CD4-positive, alpha-beta T cell treated with Interleukin-1 beta for 1 hour (primary cell): ENCODE measurements at regions not wholly inside any gene's neighbourhood (a gene's known extent, or its start where the extent isn't known, plus 50 kb on each side); places are given as distances from the start of the nearest gene placed in this dataset.
"Not testable (repeated sequence)": the region's sequence is repeated elsewhere in the genome, so short reads cannot be mapped to it uniquely, and the experiment has no call there.

Experiments used
- DNase-seq, 2 donors: peaks; one replicate each; pipeline ENCODE4 v3.0.0-alpha.2; 2020 to 2022

GRCh38 chr6:27532820-27533538, 60.1 kb upstream of the ZNF184 start:
- DNase-seq = no peak

- no peak for DNase-seq
Measured at GRCh38 chr6:27531772-27532459, 59.0 kb upstream of the ZNF184 start.

DNA sequence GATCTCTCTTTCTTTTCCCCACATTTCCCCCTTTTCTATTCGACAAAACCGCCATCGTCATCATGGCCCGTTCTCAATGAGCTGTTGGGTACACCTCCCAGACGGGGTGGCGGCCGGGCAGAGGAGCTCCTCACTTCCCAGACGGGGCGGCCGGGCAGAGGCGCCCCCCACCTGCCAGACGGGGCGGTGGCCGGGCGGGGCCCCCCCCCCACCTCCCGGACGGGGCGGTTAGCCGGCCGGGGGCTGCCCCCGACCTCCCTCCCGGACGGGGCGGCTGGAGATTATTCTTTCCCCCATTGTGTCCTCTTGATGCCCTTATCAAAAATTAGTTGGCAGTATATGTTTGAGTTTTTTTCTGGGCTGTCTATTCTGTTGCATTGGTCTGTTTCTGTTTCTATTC, 56.9 kb upstream of the ZNF184 start:
- not testable (repeated sequence) for DNase-seq

DNA sequence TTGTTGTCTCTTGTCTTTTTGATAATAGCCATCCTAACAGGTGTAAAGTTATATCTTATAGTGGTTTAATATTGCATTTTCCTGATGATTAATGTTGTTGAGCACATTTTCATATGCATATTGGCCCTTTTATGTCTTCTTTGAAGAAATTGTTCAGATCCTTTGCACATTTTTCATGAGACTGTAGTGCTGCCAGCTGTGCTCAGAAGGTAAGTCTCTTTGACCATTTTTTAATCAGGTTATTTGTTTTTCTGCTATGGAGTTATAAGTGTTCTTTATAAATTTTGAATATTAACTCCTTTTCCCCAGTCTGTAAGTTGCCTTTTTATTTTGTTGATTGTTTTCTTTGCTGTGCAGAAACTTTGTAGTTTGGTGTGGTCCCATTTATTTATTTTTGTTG, 55.8 kb upstream of the ZNF184 start:
- no peak for DNase-seq
